Neuronal stem cell (in vitro differentiated cells): ENCODE measurements at regions not wholly inside any gene's neighbourhood (a gene's known extent, or its start where the extent isn't known, plus 50 kb on each side); places are given as distances from the start of the nearest gene placed in this dataset.

Experiments
- DNase-seq: peaks from one replicate; pipeline ENCODE4 v3.0.0-alpha.2; 2013; ENCODE audit warnings: low spot score
- H2AFZ ChIP-seq: one replicate; pipeline ENCODE4 v1.6.1; 2013; ENCODE audit warnings: mild to moderate bottlenecking, low read length, inconsistent platforms
- H2AK5ac ChIP-seq: 2 replicates; pipeline ENCODE4 v1.6.1; 2013; ENCODE audit warnings: low read depth, mild to moderate bottlenecking, inconsistent platforms, low read length, moderate library complexity, mixed read lengths
- H2BK120ac ChIP-seq: 2 replicates; pipeline ENCODE4 v1.6.1; 2013; ENCODE audit warnings: low read depth, mild to moderate bottlenecking, inconsistent platforms, low read length, moderate library complexity, mixed read lengths
- H2BK12ac ChIP-seq: one replicate; pipeline ENCODE4 v1.6.1; 2013; ENCODE audit warnings: low read length, inconsistent platforms
- H2BK15ac ChIP-seq: 2 replicates; pipeline ENCODE4 v1.6.1; 2013; ENCODE audit warnings: mild to moderate bottlenecking, low read length, inconsistent platforms, mixed read lengths
- H2BK5ac ChIP-seq: one replicate; pipeline ENCODE4 v1.6.1; 2013; ENCODE audit warnings: inconsistent platforms, mild to moderate bottlenecking, low read length, moderate library complexity
- H3K14ac ChIP-seq: one replicate; pipeline ENCODE4 v1.6.1; 2013; ENCODE audit warnings: low read length, inconsistent platforms
- H3K18ac ChIP-seq: 2 replicates; pipeline ENCODE4 v1.6.1; 2013; ENCODE audit warnings: low read length, inconsistent platforms
- H3K23ac ChIP-seq: 2 replicates; pipeline ENCODE4 v1.6.1; 2013; ENCODE audit warnings: low read depth, mild to moderate bottlenecking, mixed read lengths, low read length, inconsistent platforms; ENCODE audit not compliant: poor library complexity
- H3K27ac ChIP-seq: replicated peaks from 3 replicates; pipeline ENCODE4 v1.5.1; 2013; ENCODE audit warnings: low read length, inconsistent platforms
- H3K27me3 ChIP-seq, 3 experiments: 2 replicates each; pipeline ENCODE4 v1.6.1; 2013; ENCODE audit warnings: low read length in 3 of 3, mild to moderate bottlenecking in 2 of 3, inconsistent platforms in 1 of 3, low read depth in 1 of 3, mixed read lengths in 1 of 3, moderate library complexity in 1 of 3; ENCODE audit not compliant: control insufficient read depth in 3 of 3, insufficient read depth in 3 of 3
- H3K36me3 ChIP-seq, 2 donors: replicated peaks in 1 of 2; 2 replicates each; pipeline ENCODE4 v1.6.1; 2013; ENCODE audit warnings: low read length in 2 of 2; ENCODE audit not compliant: control insufficient read depth in 2 of 2, insufficient read depth in 2 of 2
- H3K4ac ChIP-seq: 2 replicates; pipeline ENCODE4 v1.6.1; 2013; ENCODE audit warnings: inconsistent platforms, mild to moderate bottlenecking, low read length, moderate library complexity
- H3K4me1 ChIP-seq, 2 donors: 1 replicate in 1 of 2; 2 replicates in 1 of 2; pipeline ENCODE4 v1.6.1; 2013; ENCODE audit warnings: low read length in 2 of 2, low read depth in 1 of 2; ENCODE audit not compliant: control insufficient read depth in 2 of 2, insufficient read depth in 1 of 2
- H3K4me2 ChIP-seq: one replicate; pipeline ENCODE4 v1.6.1; 2013; ENCODE audit warnings: mild to moderate bottlenecking, low read length, inconsistent platforms; ENCODE audit not compliant: insufficient read depth, poor library complexity, severe bottlenecking
- H3K4me3 ChIP-seq, 2 donors: 2 replicates each; pipeline ENCODE4 v1.5.1; 2013; ENCODE audit warnings: low read length in 2 of 2, mild to moderate bottlenecking in 2 of 2, inconsistent platforms in 1 of 2, moderate library complexity in 1 of 2
- H3K79me1 ChIP-seq: one replicate; pipeline ENCODE4 v1.6.1; 2013; ENCODE audit warnings: low read depth, mild to moderate bottlenecking, inconsistent platforms, low read length, moderate library complexity
- H3K9ac ChIP-seq: one replicate; pipeline ENCODE4 v1.6.1; 2013; ENCODE audit warnings: mild to moderate bottlenecking, low read depth, low read length, inconsistent platforms; ENCODE audit not compliant: poor library complexity
- H3K9me3 ChIP-seq, 2 donors: replicated peaks in 1 of 2; 2 replicates each; pipeline versions ENCODE3 to v1.6.1; 2013; ENCODE audit warnings: low read length in 2 of 2, mild to moderate bottlenecking in 2 of 2, inconsistent platforms in 1 of 2, low read depth in 1 of 2, mixed read lengths in 1 of 2, moderate library complexity in 1 of 2; ENCODE audit not compliant: control insufficient read depth in 2 of 2, insufficient read depth in 1 of 2
- H4K8ac ChIP-seq: one replicate; pipeline ENCODE4 v1.6.1; 2013; ENCODE audit warnings: low read depth, mild to moderate bottlenecking, inconsistent platforms, low read length, moderate library complexity
- H4K91ac ChIP-seq: one replicate; pipeline ENCODE4 v1.6.1; 2013; ENCODE audit warnings: low read length, low read depth, mild to moderate bottlenecking, inconsistent platforms; ENCODE audit not compliant: poor library complexity
- WGBS, 2 donors: extraction: QIAGEN DNeasy Blood & Tissue Kit; methylation state at CpG; one replicate each; pipeline ENCODE4 v1.1.7; 2013; ENCODE audit warnings: missing lambda C conversion rate in 2 of 2, mixed read lengths in 1 of 2; ENCODE audit not compliant: insufficient read length in 2 of 2, insufficient replicate concordance in 1 of 2; ENCODE audit errors: extremely low coverage in 2 of 2; 5-methylcytosine and 5-hydroxymethylcytosine counted together

- no peak overlapping the region for H2BK15ac ChIP-seq
- H3K27ac ChIP-seq = no peak overlapping the region
Measured at GRCh38 chr6:23584134-23584763, 541.8 kb upstream of the NRSN1 start.

GRCh38 chr6:23587582-23587981 is 538.4 kb upstream of the NRSN1 start:
- no peaks in the 10 kb centered on the region for H3K27me3 ChIP-seq
- no peaks in the 10 kb centered on the region for H3K9me3 ChIP-seq
- H2AK5ac ChIP-seq = no peak overlapping the region
- no peak overlapping the region for H3K4ac ChIP-seq
- H2BK12ac ChIP-seq = no peak overlapping the region
- H2BK5ac ChIP-seq = no peak overlapping the region
- H3K4me1 ChIP-seq = peaks cover 0 to 38% of the 10 kb centered on the region in 2 donors
- no peak overlapping the region for H4K8ac ChIP-seq
- H2BK120ac ChIP-seq = no peak overlapping the region
- H3K4me3 ChIP-seq = no peak overlapping the region
- H2AFZ ChIP-seq = peak overlapping the region; percentile 21
- H2BK15ac ChIP-seq = no peak overlapping the region
- no peak overlapping the region for H3K23ac ChIP-seq
- no peak overlapping the region for H3K27ac ChIP-seq
- no peak overlapping the region for H3K14ac ChIP-seq
- H3K36me3 ChIP-seq = no peaks in the 10 kb centered on the region
- no peaks in the 10 kb centered on the region for H3K79me1 ChIP-seq
- DNase-seq = no peak
- H3K18ac ChIP-seq = no peak overlapping the region
- WGBS, 2 donors = no CpG with 5 or more reads among the region's 1 CpG
- H3K4me2 ChIP-seq = no peak overlapping the region
- no peak overlapping the region for H4K91ac ChIP-seq
- no peak overlapping the region for H3K9ac ChIP-seq

More at GRCh38 chr6:23584134-23584763, 541.8 kb upstream of the NRSN1 start:
- Histone ChIP-seq H3K36me3 (no peaks in the 10 kb centered on the region), H4K91ac (no peak overlapping the region), H3K23ac (no peak overlapping the region), H3K79me1 (no peaks in the 10 kb centered on the region), H3K9me3 (no peaks in the 10 kb centered on the region), H2BK5ac (no peak overlapping the region), H3K27me3 (no peaks in the 10 kb centered on the region), H3K14ac (no peak overlapping the region), H3K9ac (no peak overlapping the region), H2BK12ac (no peak overlapping the region), H2AK5ac (no peak overlapping the region), H2AFZ (peak overlapping the region; percentile 38), H3K4ac (no peak overlapping the region), H3K18ac (no peak overlapping the region), H3K4me1 (peaks cover 0 to 20% of the 10 kb centered on the region in 2 donors), H2BK120ac (no peak overlapping the region), H3K4me3 (no peak overlapping the region), H3K4me2 (no peak overlapping the region), H4K8ac (no peak overlapping the region)
- no CpG with 5 or more reads among the region's 5 CpGs for WGBS, 2 donors
- DNase-seq = no peak

- Histone ChIP-seq H2AK5ac (no peak overlapping the region), H3K18ac (no peak overlapping the region), H3K4me1 (peaks cover 0 to 33% of the 10 kb centered on the region in 2 donors), H3K27me3 (no peaks in the 10 kb centered on the region), H3K14ac (no peak overlapping the region), H4K8ac (no peak overlapping the region), H2BK5ac (no peak overlapping the region), H3K4ac (no peak overlapping the region), H3K23ac (no peak overlapping the region), H2BK12ac (no peak overlapping the region), H3K27ac (no peak overlapping the region), H4K91ac (no peak overlapping the region), H3K4me2 (no peak overlapping the region), H2BK120ac (no peak overlapping the region), H3K4me3 (no peak overlapping the region), H3K36me3 (no peaks in the 10 kb centered on the region), H2BK15ac (no peak overlapping the region), H3K9ac (no peak overlapping the region), H3K9me3 (peaks cover 0 to 7% of the 10 kb centered on the region in 2 donors), H2AFZ (no peak overlapping the region), H3K79me1 (no peaks in the 10 kb centered on the region)
- no peak for DNase-seq
- WGBS, 2 donors = no CpG with 5 or more reads among the region's 2 CpGs
Measured at GRCh38 chr6:23589811-23590210, 536.2 kb upstream of the NRSN1 start.

GRCh38 chr6:23590498-23591126 is 535.4 kb upstream of the NRSN1 start:
- no peak overlapping the region for H3K4me3 ChIP-seq
- no peak overlapping the region for H3K27ac ChIP-seq
- no peaks in the 10 kb centered on the region for H3K36me3 ChIP-seq
- no peak overlapping the region for H3K4ac ChIP-seq
- H2BK12ac ChIP-seq = no peak overlapping the region
- H3K9ac ChIP-seq = no peak overlapping the region
- H3K9me3 ChIP-seq = peaks cover 0 to 7% of the 10 kb centered on the region in 2 donors
- no peak for DNase-seq
- H3K23ac ChIP-seq = no peak overlapping the region
- no peak overlapping the region for H3K4me2 ChIP-seq
- H3K79me1 ChIP-seq = no peaks in the 10 kb centered on the region
- H2BK120ac ChIP-seq = no peak overlapping the region
- no peak overlapping the region for H2BK15ac ChIP-seq
- H3K14ac ChIP-seq = no peak overlapping the region
- no peak overlapping the region for H2BK5ac ChIP-seq
- WGBS, 2 donors = no CpG with 5 or more reads among the region's 1 CpG
- H3K4me1 ChIP-seq = peaks cover 0 to 31% of the 10 kb centered on the region in 2 donors
- no peak overlapping the region for H2AK5ac ChIP-seq
- H4K91ac ChIP-seq = no peak overlapping the region
- H3K27me3 ChIP-seq = no peaks in the 10 kb centered on the region
- no peak overlapping the region for H2AFZ ChIP-seq
- no peak overlapping the region for H3K18ac ChIP-seq
- H4K8ac ChIP-seq = no peak overlapping the region
